ENCODE measurements at regions not wholly inside any gene's neighbourhood (a gene's known extent, or its start where the extent isn't known, plus 50 kb on each side); places are given as distances from the start of the nearest gene placed in this dataset.

GRCh38 chr14:59132796-59133494 lies 55.5 kb upstream of the DAAM1 start:
- TF ChIP-seq CTCF (IDR thresholded peaks at IDR 0.05; ENCODE audit: low read depth, low read length, poor library complexity, severe bottlenecking): no peak
- TF ChIP-seq EZH2phosphoT487 (IDR thresholded peaks at IDR 0.05; ENCODE audit: borderline replicate concordance, low read length): no peak

Data from DOHH2 (cell line).